ENCODE measurements at regions not wholly inside any gene's neighbourhood (a gene's known extent, or its start where the extent isn't known, plus 50 kb on each side); places are given as distances from the start of the nearest gene placed in this dataset.

- H3K27ac Mint-ChIP-seq = no peak overlapping the region
- peaks cover 5% of the 10 kb centered on the region for H3K9me3 Mint-ChIP-seq
- no peaks in the 10 kb centered on the region for H3K36me3 Mint-ChIP-seq (ENCODE audit: low read depth)
- H3K4me1 Mint-ChIP-seq (ENCODE audit: low read depth) = peaks cover 5% of the 10 kb centered on the region
- no peak overlapping the region for H3K4me3 Mint-ChIP-seq
- H3K27me3 Mint-ChIP-seq (ENCODE audit: low read depth) = no peaks in the 10 kb centered on the region
Observed at GRCh38 chr11:80819271-80819670, 1378.4 kb upstream of the TENM4 start.

- Mint-ChIP-seq H3K4me1 (ENCODE audit: low read depth) (peaks cover 5% of the 10 kb centered on the region), H3K4me3 (no peak overlapping the region), H3K9me3 (peaks cover 5% of the 10 kb centered on the region), H3K36me3 (ENCODE audit: low read depth) (no peaks in the 10 kb centered on the region), H3K27me3 (ENCODE audit: low read depth) (no peaks in the 10 kb centered on the region), H3K27ac (no peak overlapping the region)
Observed at GRCh38 chr11:80816966-80817365, 1376.1 kb upstream of the TENM4 start.

- no peaks in the 10 kb centered on the region for H3K36me3 Mint-ChIP-seq (ENCODE audit: low read depth)
- H3K4me1 Mint-ChIP-seq (ENCODE audit: low read depth) = peaks cover 5% of the 10 kb centered on the region
- H3K27ac Mint-ChIP-seq = no peak overlapping the region
- no peaks in the 10 kb centered on the region for H3K27me3 Mint-ChIP-seq (ENCODE audit: low read depth)
- no peak overlapping the region for H3K4me3 Mint-ChIP-seq
- peaks cover 5% of the 10 kb centered on the region for H3K9me3 Mint-ChIP-seq
Observed at GRCh38 chr11:80816454-80816847, 1375.6 kb upstream of the TENM4 start.

GRCh38 chr11:80815752-80816453 lies 1375.1 kb upstream of the TENM4 start:
- H3K4me3 Mint-ChIP-seq = no peak overlapping the region
- H3K9me3 Mint-ChIP-seq = peaks cover 5% of the 10 kb centered on the region
- H3K27ac Mint-ChIP-seq = peak overlapping the region; percentile 52
- H3K36me3 Mint-ChIP-seq (ENCODE audit: low read depth) = no peaks in the 10 kb centered on the region
- H3K27me3 Mint-ChIP-seq (ENCODE audit: low read depth) = no peaks in the 10 kb centered on the region
- peaks cover 5% of the 10 kb centered on the region for H3K4me1 Mint-ChIP-seq (ENCODE audit: low read depth)

- Mint-ChIP-seq H3K27me3 (ENCODE audit: low read depth) (no peaks in the 10 kb centered on the region), H3K9me3 (peaks cover 5% of the 10 kb centered on the region), H3K4me3 (no peak overlapping the region), H3K27ac (no peak overlapping the region), H3K4me1 (ENCODE audit: low read depth) (peaks cover 5% of the 10 kb centered on the region), H3K36me3 (ENCODE audit: low read depth) (no peaks in the 10 kb centered on the region)
Observed at GRCh38 chr11:80814813-80815212, 1374.0 kb upstream of the TENM4 start.

GRCh38 chr11:80810695-80811094 lies 1369.9 kb upstream of the TENM4 start:
- no peak overlapping the region for H3K4me3 Mint-ChIP-seq
- H3K9me3 Mint-ChIP-seq = no peaks in the 10 kb centered on the region
- no peaks in the 10 kb centered on the region for H3K36me3 Mint-ChIP-seq (ENCODE audit: low read depth)
- no peak overlapping the region for H3K27ac Mint-ChIP-seq
- no peaks in the 10 kb centered on the region for H3K27me3 Mint-ChIP-seq (ENCODE audit: low read depth)
- H3K4me1 Mint-ChIP-seq (ENCODE audit: low read depth) = no peaks in the 10 kb centered on the region

- H3K4me1 Mint-ChIP-seq (ENCODE audit: low read depth) = no peaks in the 10 kb centered on the region
- H3K36me3 Mint-ChIP-seq (ENCODE audit: low read depth) = no peaks in the 10 kb centered on the region
- H3K4me3 Mint-ChIP-seq = no peak overlapping the region
- peaks cover 30% of the 10 kb centered on the region for H3K9me3 Mint-ChIP-seq
- H3K27ac Mint-ChIP-seq = no peak overlapping the region
- H3K27me3 Mint-ChIP-seq (ENCODE audit: low read depth) = no peaks in the 10 kb centered on the region
Observed at GRCh38 chr11:80798174-80798573, 1357.3 kb upstream of the TENM4 start.

- Mint-ChIP-seq H3K9me3 (peaks cover 17% of the 10 kb centered on the region), H3K27ac (no peak overlapping the region), H3K4me1 (ENCODE audit: low read depth) (no peaks in the 10 kb centered on the region), H3K36me3 (ENCODE audit: low read depth) (no peaks in the 10 kb centered on the region), H3K27me3 (ENCODE audit: low read depth) (no peaks in the 10 kb centered on the region), H3K4me3 (no peak overlapping the region)
Observed at GRCh38 chr11:80783561-80783960, 1342.7 kb upstream of the TENM4 start.

GRCh38 chr11:80782135-80782885 lies 1341.5 kb upstream of the TENM4 start:
- Mint-ChIP-seq H3K4me1 (ENCODE audit: low read depth) (no peaks in the 10 kb centered on the region), H3K27me3 (ENCODE audit: low read depth) (no peaks in the 10 kb centered on the region), H3K9me3 (peaks cover 17% of the 10 kb centered on the region), H3K36me3 (ENCODE audit: low read depth) (no peaks in the 10 kb centered on the region), H3K4me3 (no peak overlapping the region), H3K27ac (no peak overlapping the region)

- Mint-ChIP-seq H3K27me3 (ENCODE audit: low read depth) (no peaks in the 10 kb centered on the region), H3K27ac (no peak overlapping the region), H3K9me3 (peaks cover 12% of the 10 kb centered on the region), H3K4me1 (ENCODE audit: low read depth) (no peaks in the 10 kb centered on the region), H3K36me3 (ENCODE audit: low read depth) (no peaks in the 10 kb centered on the region), H3K4me3 (no peak overlapping the region)
Observed at GRCh38 chr11:80779905-80780605, 1339.2 kb upstream of the TENM4 start.

GRCh38 chr11:80778941-80779340 lies 1338.1 kb upstream of the TENM4 start:
- Mint-ChIP-seq H3K36me3 (ENCODE audit: low read depth) (no peaks in the 10 kb centered on the region), H3K9me3 (peaks cover 4% of the 10 kb centered on the region), H3K27ac (no peak overlapping the region), H3K27me3 (ENCODE audit: low read depth) (no peaks in the 10 kb centered on the region), H3K4me1 (ENCODE audit: low read depth) (no peaks in the 10 kb centered on the region), H3K4me3 (no peak overlapping the region)

GRCh38 chr11:80778432-80778831 lies 1337.6 kb upstream of the TENM4 start:
- Mint-ChIP-seq H3K36me3 (ENCODE audit: low read depth) (no peaks in the 10 kb centered on the region), H3K4me1 (ENCODE audit: low read depth) (no peaks in the 10 kb centered on the region), H3K4me3 (no peak overlapping the region), H3K27me3 (ENCODE audit: low read depth) (no peaks in the 10 kb centered on the region), H3K9me3 (peaks cover 5% of the 10 kb centered on the region), H3K27ac (no peak overlapping the region)

- Mint-ChIP-seq H3K9me3 (peaks cover 10% of the 10 kb centered on the region), H3K27me3 (ENCODE audit: low read depth) (no peaks in the 10 kb centered on the region), H3K27ac (no peak overlapping the region), H3K4me1 (ENCODE audit: low read depth) (no peaks in the 10 kb centered on the region), H3K4me3 (no peak overlapping the region), H3K36me3 (ENCODE audit: low read depth) (no peaks in the 10 kb centered on the region)
Observed at GRCh38 chr11:80773919-80774318, 1333.1 kb upstream of the TENM4 start.

GRCh38 chr11:80771017-80771416 lies 1330.2 kb upstream of the TENM4 start:
- Mint-ChIP-seq H3K4me1 (ENCODE audit: low read depth) (no peaks in the 10 kb centered on the region), H3K27me3 (ENCODE audit: low read depth) (no peaks in the 10 kb centered on the region), H3K4me3 (no peak overlapping the region), H3K27ac (no peak overlapping the region), H3K36me3 (ENCODE audit: low read depth) (no peaks in the 10 kb centered on the region), H3K9me3 (peaks cover 10% of the 10 kb centered on the region)

GRCh38 chr11:80758787-80759186 lies 1318.0 kb upstream of the TENM4 start:
- no peaks in the 10 kb centered on the region for H3K4me1 Mint-ChIP-seq (ENCODE audit: low read depth)
- no peak overlapping the region for H3K4me3 Mint-ChIP-seq
- H3K27ac Mint-ChIP-seq = no peak overlapping the region
- no peaks in the 10 kb centered on the region for H3K27me3 Mint-ChIP-seq (ENCODE audit: low read depth)
- no peaks in the 10 kb centered on the region for H3K36me3 Mint-ChIP-seq (ENCODE audit: low read depth)
- H3K9me3 Mint-ChIP-seq = no peaks in the 10 kb centered on the region
